GM23338 (cell line): ENCODE measurements at regions not wholly inside any gene's neighbourhood (a gene's known extent, or its start where the extent isn't known, plus 50 kb on each side); places are given as distances from the start of the nearest gene placed in this dataset.

ENCODE experiments used
- ATAC-seq: fragments of 200-7000 bp; cut with Tn5 transposase; 3 replicates; pipeline ENCODE4 v1.9.1; 2020
- DNase-seq: peaks from one replicate; pipeline ENCODE4 v3.0.0-alpha.2; 2015; ENCODE audit warnings: low spot score
- H2AFZ ChIP-seq: fragments of 200-600 bp; sonication (generic); 2 replicates; pipeline ENCODE4 v1.8.0; 2016; ENCODE audit warnings: antibody characterized with exemption, mild to moderate bottlenecking, moderate library complexity
- H3F3A ChIP-seq: fragments of 200-600 bp; sonication (generic); replicated peaks from 2 replicates; pipeline ENCODE4 v1.8.0; 2017; ENCODE audit warnings: antibody characterized with exemption, mixed run types, low read depth
- H3K27ac ChIP-seq: fragments of 200-600 bp; sonication (generic); 2 replicates; pipeline ENCODE4 v1.6.1; 2016; ENCODE audit warnings: low read depth
- H3K27me3 ChIP-seq: fragments of 200-600 bp; sonication (generic); 2 replicates; pipeline ENCODE4 v1.8.0; 2016; ENCODE audit warnings: mild to moderate bottlenecking, mixed run types, moderate library complexity; ENCODE audit not compliant: insufficient read depth
- H3K36me3 ChIP-seq: fragments of 200-600 bp; sonication (generic); 2 replicates; pipeline ENCODE4 v1.8.0; 2016; ENCODE audit warnings: mild to moderate bottlenecking; ENCODE audit not compliant: insufficient read depth
- H3K4me1 ChIP-seq: fragments of 200-600 bp; sonication (generic); 2 replicates; pipeline ENCODE4 v1.8.0; 2016; ENCODE audit warnings: mild to moderate bottlenecking, moderate library complexity; ENCODE audit not compliant: insufficient read depth
- H3K4me2 ChIP-seq: fragments of 200-600 bp; sonication (generic); 2 replicates; pipeline ENCODE4 v1.7.1; 2017; ENCODE audit warnings: mixed run types
- H3K4me3 ChIP-seq: fragments of 200-600 bp; sonication (generic); 2 replicates; pipeline ENCODE4 v1.6.1; 2016; ENCODE audit warnings: mixed run types
- H3K79me2 ChIP-seq: fragments of 200-600 bp; sonication (generic); replicated peaks from 2 replicates; pipeline ENCODE4 v1.8.0; 2017; ENCODE audit warnings: mild to moderate bottlenecking; ENCODE audit not compliant: insufficient read depth
- H3K9me2 ChIP-seq: fragments of 200-600 bp; sonication (generic); 2 replicates; pipeline ENCODE4 v1.8.0; 2017; ENCODE audit not compliant: insufficient read depth
- H4K20me1 ChIP-seq: fragments of 200-600 bp; sonication (generic); replicated peaks from 2 replicates; pipeline ENCODE4 v1.8.0; 2017; ENCODE audit warnings: mild to moderate bottlenecking; ENCODE audit not compliant: insufficient read depth
- H3K27ac Mint-ChIP-seq: 2 replicates; pipeline ENCODE4 v1.8.0; 2020; ENCODE audit warnings: inconsistent platforms, mild to moderate bottlenecking, moderate library complexity, mixed read lengths
- H3K27me3 Mint-ChIP-seq: 3 replicates; pipeline ENCODE4 v1.8.0; 2022; ENCODE audit warnings: low read depth, mild to moderate bottlenecking, moderate library complexity, mixed read lengths, inconsistent platforms; ENCODE audit not compliant: insufficient read depth, poor library complexity
- H3K36me3 Mint-ChIP-seq: 3 replicates; pipeline ENCODE4 v1.8.0; 2021; ENCODE audit warnings: low read depth, mild to moderate bottlenecking, inconsistent platforms, moderate library complexity, mixed read lengths
- H3K4me1 Mint-ChIP-seq: 3 replicates; pipeline ENCODE4 v1.8.0; 2020; ENCODE audit warnings: mild to moderate bottlenecking, inconsistent platforms, mixed read lengths
- H3K4me3 Mint-ChIP-seq: 3 replicates; pipeline ENCODE4 v1.8.0; 2021; ENCODE audit warnings: moderate library complexity, mild to moderate bottlenecking, inconsistent platforms, mixed read lengths
- H3K9me3 Mint-ChIP-seq: 3 replicates; pipeline ENCODE4 v1.8.0; 2020; ENCODE audit warnings: moderate library complexity, mild to moderate bottlenecking, inconsistent platforms, mixed read lengths
- CREB1 ChIP-seq: fragments of 250-450 bp; sonication (Bioruptor Pico); IDR thresholded peaks from 2 replicates; pipeline ENCODE4 v1.5.0; 2020; ENCODE audit warnings: low read depth, mild to moderate bottlenecking, moderate library complexity
- CTCF ChIP-seq, 2 experiments: fragments of 200-600 bp in 1 of 2; sonication (generic) in 1 of 2; conservative IDR thresholded peaks; 2 replicates each; pipeline versions ENCODE4 v1.5.1 to v1.6.1; 2016 to 2017; ENCODE audit warnings: antibody characterized with exemption in 2 of 2, low read depth in 2 of 2, mild to moderate bottlenecking in 2 of 2, moderate library complexity in 1 of 2
- ETS1 ChIP-seq: IDR thresholded peaks from 2 replicates; pipeline ENCODE4 v1.6.1; 2016; ENCODE audit warnings: antibody characterized with exemption
- EZH2 ChIP-seq: fragments of 200-600 bp; sonication (generic); IDR thresholded peaks from one replicate; pipeline ENCODE4 v1.8.0; 2017; ENCODE audit warnings: antibody characterized with exemption, mild to moderate bottlenecking, low read depth; ENCODE audit not compliant: unreplicated experiment
- EZH2phosphoT487 ChIP-seq: fragments of 200-600 bp; sonication (generic); IDR thresholded peaks from one replicate; pipeline ENCODE4 v1.8.1; 2018; ENCODE audit warnings: antibody characterized with exemption; ENCODE audit not compliant: unreplicated experiment
- JUNB ChIP-seq: IDR thresholded peaks from one replicate; pipeline ENCODE4 v1.6.1; 2016; ENCODE audit warnings: antibody characterized with exemption; ENCODE audit not compliant: unreplicated experiment
- NANOG ChIP-seq: IDR thresholded peaks from 2 replicates; pipeline ENCODE4 v1.6.1; 2016; ENCODE audit warnings: antibody characterized with exemption, borderline replicate concordance
- POLR2AphosphoS5 ChIP-seq: IDR thresholded peaks from 2 replicates; pipeline ENCODE4 v1.6.1; 2016; ENCODE audit warnings: antibody characterized with exemption, low read depth
- REST ChIP-seq: IDR thresholded peaks from one replicate; pipeline ENCODE4 v1.6.1; 2018; ENCODE audit warnings: antibody characterized with exemption; ENCODE audit not compliant: unreplicated experiment
- STAT1 ChIP-seq: IDR thresholded peaks from one replicate; pipeline ENCODE4 v1.6.1; 2016; ENCODE audit warnings: antibody characterized with exemption; ENCODE audit not compliant: unreplicated experiment
- ZNF114 ChIP-seq: fragments of 250-450 bp; sonication (Bioruptor Pico); IDR thresholded peaks from 2 replicates; pipeline ENCODE4 v1.5.0; 2020; ENCODE audit warnings: mild to moderate bottlenecking, moderate library complexity
- ZNF331 ChIP-seq: fragments of 250-450 bp; sonication (Bioruptor Pico); IDR thresholded peaks from 2 replicates; pipeline ENCODE4 v1.5.0; 2020; ENCODE audit warnings: low read depth, mild to moderate bottlenecking, moderate library complexity

GRCh38 chr14:38735005-38735404, 368.0 kb downstream of the SEC23A start:
- Histone ChIP-seq H3K36me3 (no peaks in the 10 kb centered on the region), H3K9me2 (peaks cover 5% of the 10 kb centered on the region; the same call in 1 of the 2 replicates), H3K27me3 (no peaks in the 10 kb centered on the region), H3K4me3 (no peak overlapping the region), H3K79me2 (no peaks in the 10 kb centered on the region), H4K20me1 (no peaks in the 10 kb centered on the region), H3K4me1 (no peaks in the 10 kb centered on the region), H3K27ac (no peak overlapping the region), H2AFZ (no peak overlapping the region), H3K4me2 (no peak overlapping the region), H3F3A (no peaks in the 10 kb centered on the region)
- H3K4me1 Mint-ChIP-seq, result no peaks in the 10 kb centered on the region
- no peaks in the 10 kb centered on the region for H3K36me3 Mint-ChIP-seq
- no peak for TF ChIP-seq ZNF114 (CRISPR knock-in tag)
- no peak for TF ChIP-seq STAT1
- no peak for TF ChIP-seq EZH2phosphoT487
- TF ChIP-seq CREB1 (CRISPR knock-in tag), result no peak
- TF ChIP-seq EZH2, result no peak
- no peak for TF ChIP-seq POLR2AphosphoS5
- H3K27ac Mint-ChIP-seq, result no peak overlapping the region
- no peak overlapping the region for H3K4me3 Mint-ChIP-seq
- H3K9me3 Mint-ChIP-seq, result peaks cover 3% of the 10 kb centered on the region; the same call in 2 of the 3 replicates
- ATAC-seq, result no peak
- peaks cover under 1% of the 10 kb centered on the region for H3K27me3 Mint-ChIP-seq
- DNase-seq, result no peak

GRCh38 chr14:38731962-38732361, 371.1 kb downstream of the SEC23A start:
- no peak overlapping the region for H2AFZ ChIP-seq
- Mint-ChIP-seq H3K4me1 (no peaks in the 10 kb centered on the region), H3K9me3 (peaks cover 5% of the 10 kb centered on the region; the same call in 2 of the 3 replicates), H3K36me3 (no peaks in the 10 kb centered on the region), H3K27me3 (peaks cover 2% of the 10 kb centered on the region), H3K27ac (no peak overlapping the region), H3K4me3 (no peak overlapping the region)
- no peaks in the 10 kb centered on the region for H3K27me3 ChIP-seq
- H3K27ac ChIP-seq, result no peak overlapping the region
- no peaks in the 10 kb centered on the region for H3F3A ChIP-seq
- TF ChIP-seq ZNF331 (CRISPR knock-in tag) (no peak), EZH2phosphoT487 (no peak), REST (no peak), ZNF114 (CRISPR knock-in tag) (no peak), ETS1 (no peak), JUNB (no peak), CTCF (conservative IDR thresholded peaks at IDR 0.05; ENCODE audit: low read depth in 2 of 2) (no peak), STAT1 (no peak), NANOG (no peak)
- no peak overlapping the region for H3K4me2 ChIP-seq
- peaks cover 5% of the 10 kb centered on the region; the same call in 1 of the 2 replicates for H3K9me2 ChIP-seq
- no peaks in the 10 kb centered on the region for H3K79me2 ChIP-seq
- ATAC-seq, result no peak
- H3K36me3 ChIP-seq, result no peaks in the 10 kb centered on the region
- DNase-seq, result no peak
- no peaks in the 10 kb centered on the region for H3K4me1 ChIP-seq
- H3K4me3 ChIP-seq, result no peak overlapping the region
- no peaks in the 10 kb centered on the region for H4K20me1 ChIP-seq
